ENCODE measurements at regions not wholly inside any gene's neighbourhood (a gene's known extent, or its start where the extent isn't known, plus 50 kb on each side); places are given as distances from the start of the nearest gene placed in this dataset.
A peak's percentile ranks its signal among the peaks of the same experiment; 100 is the strongest.
"Not testable (repeated sequence)": the region's sequence is repeated elsewhere in the genome, so short reads cannot be mapped to it uniquely, and the experiment has no call there.

GRCh38 chr15:70514251-70514650 lies 249.1 kb downstream of the UACA start:
- DNase-seq (ENCODE audit: low read depth), result no peak
- no peak for TF ChIP-seq CTCF (IDR thresholded peaks at IDR 0.05; ENCODE audit: control insufficient read depth, extremely low read depth, insufficient read depth)
- H3K4me3 ChIP-seq (ENCODE audit: low read depth, low read length), result no peak overlapping the region

GRCh38 chr15:70513819-70514218 lies 249.5 kb downstream of the UACA start:
- DNase-seq (ENCODE audit: low read depth), result no peak
- no peak for TF ChIP-seq CTCF (IDR thresholded peaks at IDR 0.05; ENCODE audit: control insufficient read depth, extremely low read depth, insufficient read depth)
- no peak overlapping the region for H3K4me3 ChIP-seq (ENCODE audit: low read depth, low read length)

- H3K4me3 ChIP-seq (ENCODE audit: low read depth, low read length), result no peak overlapping the region
- DNase-seq (ENCODE audit: low read depth), result peak; percentile 59
- TF ChIP-seq CTCF (IDR thresholded peaks at IDR 0.05; ENCODE audit: control insufficient read depth, extremely low read depth, insufficient read depth), result peak; percentile 89
These were observed 250.5 kb downstream of the UACA start for GRCh38 chr15:70512772-70513362.

- not testable (repeated sequence) for H3K4me3 ChIP-seq (ENCODE audit: low read depth, low read length); DNase-seq (ENCODE audit: low read depth)
These were observed 251.3 kb downstream of the UACA start for GRCh38 chr15:70511972-70512587.

GRCh38 chr15:70510433-70510832 lies 252.9 kb downstream of the UACA start:
- no peak overlapping the region for H3K4me3 ChIP-seq (ENCODE audit: low read depth, low read length)
- no peak for DNase-seq (ENCODE audit: low read depth)
- no peak for TF ChIP-seq CTCF (IDR thresholded peaks at IDR 0.05; ENCODE audit: control insufficient read depth, extremely low read depth, insufficient read depth)

- H3K4me3 ChIP-seq (ENCODE audit: low read depth, low read length), result no peak overlapping the region
- DNase-seq (ENCODE audit: low read depth), result no peak
- TF ChIP-seq CTCF (IDR thresholded peaks at IDR 0.05; ENCODE audit: control insufficient read depth, extremely low read depth, insufficient read depth), result no peak
These were observed 253.6 kb downstream of the UACA start for GRCh38 chr15:70509731-70510143.

- H3K4me3 ChIP-seq (ENCODE audit: low read depth, low read length), result no peak overlapping the region
- DNase-seq (ENCODE audit: low read depth), result no peak
- no peak for TF ChIP-seq CTCF (IDR thresholded peaks at IDR 0.05; ENCODE audit: control insufficient read depth, extremely low read depth, insufficient read depth)
These were observed 254.1 kb downstream of the UACA start for GRCh38 chr15:70509282-70509662.
